B cell (primary cell): ENCODE measurements at regions not wholly inside any gene's neighbourhood (a gene's known extent, or its start where the extent isn't known, plus 50 kb on each side); places are given as distances from the start of the nearest gene placed in this dataset.

Experiments
- ATAC-seq: fragments of 200-7000 bp; cut with Tn5 transposase; one replicate; pipeline ENCODE4 v1.10.0; 2021; ENCODE audit warnings: low read depth, mild to moderate bottlenecking, moderate number of reproducible peaks, moderate library complexity
- CTCF ChIA-PET: fragments of 350-600 bp; sonication (Branson Sonifier 250); formaldehyde crosslinking; loops from one replicate; lab custom pipeline; 2021; ENCODE audit warnings: antibody characterized with exemption, inconsistent platforms; lab: Charles Lee
- POLR2A ChIA-PET: fragments of 350-600 bp; sonication (Branson Sonifier 250); formaldehyde crosslinking; loops from one replicate; lab custom pipeline; 2021; ENCODE audit warnings: antibody characterized with exemption; lab: Charles Lee
- DNase-seq: peaks from one replicate; pipeline ENCODE4 v3.0.0; 2013
- H2AFZ ChIP-seq: 2 replicates; pipeline ENCODE4 v1.6.1; 2012; ENCODE audit warnings: mild to moderate bottlenecking, low read depth, low read length; ENCODE audit not compliant: insufficient read depth, poor library complexity, severe bottlenecking
- H3K27ac ChIP-seq, 2 donors: 1 replicate in 1 of 2; 2 replicates in 1 of 2; pipeline ENCODE4 v1.5.1; 2012 to 2013; ENCODE audit warnings: low read length in 2 of 2, mild to moderate bottlenecking in 2 of 2, moderate library complexity in 1 of 2
- H3K27me3 ChIP-seq, 4 experiments: fragments of 200-600 bp in 1 of 4; sonication (generic) in 1 of 4; replicated peaks in 1 of 4; 1 replicate in 2 of 4; 2 replicates in 2 of 4; pipeline versions ENCODE4 v1.6.1 to v1.7.0; 2013 to 2016; ENCODE audit warnings: low read length in 3 of 4, mild to moderate bottlenecking in 2 of 4, mixed read lengths in 1 of 4, moderate library complexity in 1 of 4; ENCODE audit not compliant: insufficient read depth in 4 of 4, control insufficient read depth in 3 of 4; ENCODE audit errors: control extremely low read depth in 1 of 4
- H3K36me3 ChIP-seq, 2 experiments: replicated peaks in 1 of 2; 1 replicate in 1 of 2; 2 replicates in 1 of 2; pipeline versions ENCODE4 v1.6.1 to v1.7.1; 2013; ENCODE audit warnings: low read length in 1 of 2; ENCODE audit not compliant: insufficient read depth in 2 of 2, control insufficient read depth in 1 of 2; ENCODE audit errors: control extremely low read depth in 1 of 2, extremely low read depth in 1 of 2
- H3K4me1 ChIP-seq, 2 donors: fragments of 200-600 bp in 1 of 2; sonication (generic) in 1 of 2; 1 replicate in 1 of 2; 2 replicates in 1 of 2; pipeline versions ENCODE4 v1.5.1 to v1.6.1; 2013 to 2017; ENCODE audit warnings: low read length in 2 of 2; ENCODE audit not compliant: control insufficient read depth in 2 of 2, insufficient read depth in 2 of 2
- H3K4me2 ChIP-seq: replicated peaks from 2 replicates; pipeline ENCODE3; 2012; ENCODE audit warnings: mild to moderate bottlenecking, low read depth, low read length; ENCODE audit not compliant: poor library complexity, severe bottlenecking
- H3K4me3 ChIP-seq, 5 experiments: fragments of 200-600 bp in 1 of 5; sonication (generic) in 1 of 5; 1 replicate in 3 of 5; 2 replicates in 2 of 5; pipeline versions ENCODE4 v1.5.1 to v1.7.0; 2011 to 2016; ENCODE audit warnings: low read length in 4 of 5, mild to moderate bottlenecking in 4 of 5, low read depth in 2 of 5, control low read depth in 1 of 5, moderate library complexity in 1 of 5; ENCODE audit not compliant: insufficient read depth in 1 of 5; ENCODE audit errors: control extremely low read depth in 1 of 5, extremely low read depth in 1 of 5
- H3K79me2 ChIP-seq: fragments of 200-600 bp; sonication (generic); one replicate; pipeline ENCODE4 v1.6.0; 2016; ENCODE audit warnings: low read length; ENCODE audit not compliant: control insufficient read depth, insufficient read depth
- H3K9ac ChIP-seq: fragments of 200-600 bp; sonication (generic); 2 replicates; pipeline ENCODE4 v1.6.1; 2017; ENCODE audit warnings: mild to moderate bottlenecking, low read length, moderate library complexity
- H3K9me3 ChIP-seq, 3 donors: one replicate each; pipeline versions ENCODE4 v1.6.1 to v1.7.1; 2013; ENCODE audit warnings: low read length in 2 of 3; ENCODE audit not compliant: control insufficient read depth in 2 of 3, insufficient read depth in 1 of 3; ENCODE audit errors: control extremely low read depth in 1 of 3
- H4K20me1 ChIP-seq: 2 replicates; pipeline ENCODE4 v1.6.0; 2012; ENCODE audit warnings: mild to moderate bottlenecking, low read length; ENCODE audit not compliant: insufficient read depth, control insufficient read depth, poor library complexity, severe bottlenecking
- H3K27ac Mint-ChIP-seq: one replicate; pipeline ENCODE4 v1.8.0; 2021; ENCODE audit warnings: mixed read lengths
- H3K27me3 Mint-ChIP-seq: one replicate; pipeline ENCODE4 v1.8.0; 2021; ENCODE audit warnings: mixed read lengths
- H3K4me1 Mint-ChIP-seq: one replicate; pipeline ENCODE4 v1.8.0; 2021; ENCODE audit warnings: mixed read lengths
- H3K4me3 Mint-ChIP-seq: one replicate; pipeline ENCODE4 v1.8.0; 2021; ENCODE audit warnings: mixed read lengths
- H3K9me3 Mint-ChIP-seq: one replicate; pipeline ENCODE4 v1.8.0; 2022; ENCODE audit warnings: mixed read lengths; ENCODE audit not compliant: insufficient read depth
- CTCF ChIP-seq: fragments of 200-600 bp; IDR thresholded peaks from one replicate; pipeline ENCODE4 v1.8.0; 2022; ENCODE audit warnings: antibody characterized with exemption, mild to moderate bottlenecking
- EZH2 ChIP-seq: IDR thresholded peaks from 2 replicates; pipeline ENCODE4 v1.6.1; 2012; ENCODE audit warnings: borderline replicate concordance, low read depth, mild to moderate bottlenecking, moderate library complexity, low read length; ENCODE audit not compliant: insufficient read depth, poor library complexity, severe bottlenecking
- WGBS: methylation state at CpG from one replicate; pipeline ENCODE4 v1.1.5; 2013; ENCODE audit warnings: missing lambda C conversion rate; ENCODE audit not compliant: insufficient coverage; 5-methylcytosine and 5-hydroxymethylcytosine counted together
- intact Hi-C: fragments of 100-400 bp; cut with micrococcal nuclease; formaldehyde crosslinking; loops from one replicate; pipeline ENCODE4 v1.10.0; 2022

DNA sequence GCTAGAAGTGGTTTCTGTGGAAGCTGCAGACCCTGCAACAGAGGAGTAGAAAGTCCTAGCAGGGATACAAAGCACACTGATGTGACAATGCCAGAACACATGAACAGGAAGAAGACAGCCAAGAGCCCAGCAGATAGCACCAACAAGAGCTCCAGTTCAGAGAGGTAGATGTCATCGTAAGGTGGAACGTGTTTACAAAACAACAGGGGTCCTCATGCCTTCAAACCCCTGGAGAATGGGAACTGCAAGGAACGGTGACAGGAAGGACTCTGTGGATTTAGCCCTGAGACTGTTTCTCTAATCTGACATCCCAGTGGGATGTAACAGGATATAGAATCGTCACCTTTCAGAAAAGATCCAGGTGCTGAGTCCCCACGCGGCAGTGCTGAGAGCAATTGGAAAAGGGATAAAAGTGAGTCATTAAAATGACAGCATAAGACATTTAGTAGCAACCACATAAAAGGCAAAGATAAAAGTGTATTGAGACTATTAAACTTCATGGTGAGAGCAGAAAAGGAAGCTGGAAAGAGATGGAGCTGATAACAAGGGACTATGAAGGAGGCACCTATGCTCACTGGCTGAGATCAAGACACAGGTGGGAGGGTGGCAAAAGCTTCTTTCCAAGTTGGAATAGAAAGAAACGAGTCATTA lies 195.2 kb downstream of the FBXO15 start:
- Histone ChIP-seq H3K27ac (no peak overlapping the region), H3K9me3 (peaks cover 0 to 1% (median 0%) of the 10 kb centered on the region in 3 donors), H3K4me3 (no peak overlapping the region), H2AFZ (no peak overlapping the region), H3K79me2 (no peaks in the 10 kb centered on the region), H3K27me3 (no peaks in the 10 kb centered on the region), H3K9ac (no peak overlapping the region), H4K20me1 (no peaks in the 10 kb centered on the region), H3K4me1 (peaks cover 12 to 19% of the 10 kb centered on the region in 2 donors), H3K36me3 (no peaks in the 10 kb centered on the region), H3K4me2 (no peak overlapping the region)
- Mint-ChIP-seq H3K4me3 (no peak overlapping the region), H3K27ac (no peak overlapping the region), H3K4me1 (peaks cover 25% of the 10 kb centered on the region), H3K27me3 (peaks cover 4% of the 10 kb centered on the region), H3K9me3 (no peaks in the 10 kb centered on the region)
- intact Hi-C loops: loop anchor here (10.0 kb wide), 1 partner anchor 162 kb away; no protein-coding TSS in a partner anchor
- ChIA-PET POLR2A (no interaction called here), CTCF (no interaction called here)
- 51% methylated on average over 4 of the region's 7 CpGs for WGBS
- no peak for TF ChIP-seq CTCF
- no peak for TF ChIP-seq EZH2
- ATAC-seq (no peak), DNase-seq (no peak)

- TF ChIP-seq CTCF (no peak), EZH2 (no peak)
- no peak for ATAC-seq
- Mint-ChIP-seq H3K27ac (no peak overlapping the region), H3K4me1 (peaks cover 23% of the 10 kb centered on the region), H3K4me3 (no peak overlapping the region), H3K9me3 (no peaks in the 10 kb centered on the region), H3K27me3 (no peaks in the 10 kb centered on the region)
- peaks cover 0 to 1% (median 0%) of the 10 kb centered on the region in 3 donors for H3K9me3 ChIP-seq
- no peaks in the 10 kb centered on the region for H4K20me1 ChIP-seq
- no peaks in the 10 kb centered on the region for H3K36me3 ChIP-seq
- no peak overlapping the region for H2AFZ ChIP-seq
- DNase-seq: no peak
- H3K4me3 ChIP-seq: no peak overlapping the region
- H3K9ac ChIP-seq: no peak overlapping the region
- H3K27ac ChIP-seq: no peak overlapping the region
- H3K4me1 ChIP-seq: peaks cover 11 to 15% of the 10 kb centered on the region in 2 donors
- H3K27me3 ChIP-seq: no peaks in the 10 kb centered on the region
- POLR2A ChIA-PET: no interaction called here
- intact Hi-C loops: loop anchor here (10.0 kb wide), 1 partner anchor 165 kb away; no protein-coding TSS in a partner anchor
- no peak overlapping the region for H3K4me2 ChIP-seq
- WGBS: no CpG with 5 or more reads among the region's 2 CpGs
- no peaks in the 10 kb centered on the region for H3K79me2 ChIP-seq
- CTCF ChIA-PET: no interaction called here
Observed at GRCh38 chr18:73950116-73950700, 197.4 kb downstream of the FBXO15 start.
